Mucosa of descending colon (tissue), 3 donors: ENCODE measurements at regions not wholly inside any gene's neighbourhood (a gene's known extent, or its start where the extent isn't known, plus 50 kb on each side); places are given as distances from the start of the nearest gene placed in this dataset.

ENCODE experiments used
- ATAC-seq: fragments of 200-7000 bp; cut with Tn5 transposase; one replicate; pipeline ENCODE4 v1.9.1; 2020; ENCODE audit warnings: mild to moderate bottlenecking, moderate library complexity
- DNase-seq, 3 donors: peaks; one replicate each; pipeline ENCODE4 v3.0.0-alpha.2; 2020
- H3K36me3 ChIP-seq: fragments of 200-600 bp; one replicate; pipeline ENCODE4 v1.8.0; 2021; ENCODE audit warnings: low read depth, mild to moderate bottlenecking
- H3K4me1 ChIP-seq: fragments of 200-600 bp; one replicate; pipeline ENCODE4 v1.8.0; 2021; ENCODE audit warnings: low read depth, mild to moderate bottlenecking
- H3K4me3 ChIP-seq: fragments of 200-600 bp; one replicate; pipeline ENCODE4 v1.8.0; 2021; ENCODE audit warnings: mild to moderate bottlenecking
- H3K9me3 ChIP-seq: fragments of 200-600 bp; one replicate; pipeline ENCODE4 v1.8.0; 2021; ENCODE audit warnings: mild to moderate bottlenecking
- CTCF ChIP-seq: fragments of 200-600 bp; IDR thresholded peaks from one replicate; pipeline ENCODE4 v1.8.0; 2022; ENCODE audit warnings: antibody characterized with exemption, mild to moderate bottlenecking
- intact Hi-C, 2 donors: fragments of 100-400 bp; cut with DNase I in 1 of 2; cut with micrococcal nuclease in 1 of 2; formaldehyde crosslinking; loops; one replicate each; pipeline versions ENCODE4 v1.11.0 to v1.11.1; 2022; cut with DNase I, micrococcal nuclease
- donor health status: DM: no; HTN: no; CAD: no; lungs with moderate emphysema.
- donor health status: DM: no; HTN: no; CAD: no.
- donor health status: DM: no; HTN: yes; CAD: no.

GRCh38 chr12:107302649-107303341 lies 209.4 kb upstream of the CRY1 start:
- intact Hi-C loops, result no loop called here
- Histone ChIP-seq H3K9me3 (no peaks in the 10 kb centered on the region), H3K36me3 (no peaks in the 10 kb centered on the region), H3K4me1 (no peaks in the 10 kb centered on the region), H3K4me3 (no peak overlapping the region)
- no peak for DNase-seq
- no peak for ATAC-seq
- TF ChIP-seq CTCF, result no peak

DNA sequence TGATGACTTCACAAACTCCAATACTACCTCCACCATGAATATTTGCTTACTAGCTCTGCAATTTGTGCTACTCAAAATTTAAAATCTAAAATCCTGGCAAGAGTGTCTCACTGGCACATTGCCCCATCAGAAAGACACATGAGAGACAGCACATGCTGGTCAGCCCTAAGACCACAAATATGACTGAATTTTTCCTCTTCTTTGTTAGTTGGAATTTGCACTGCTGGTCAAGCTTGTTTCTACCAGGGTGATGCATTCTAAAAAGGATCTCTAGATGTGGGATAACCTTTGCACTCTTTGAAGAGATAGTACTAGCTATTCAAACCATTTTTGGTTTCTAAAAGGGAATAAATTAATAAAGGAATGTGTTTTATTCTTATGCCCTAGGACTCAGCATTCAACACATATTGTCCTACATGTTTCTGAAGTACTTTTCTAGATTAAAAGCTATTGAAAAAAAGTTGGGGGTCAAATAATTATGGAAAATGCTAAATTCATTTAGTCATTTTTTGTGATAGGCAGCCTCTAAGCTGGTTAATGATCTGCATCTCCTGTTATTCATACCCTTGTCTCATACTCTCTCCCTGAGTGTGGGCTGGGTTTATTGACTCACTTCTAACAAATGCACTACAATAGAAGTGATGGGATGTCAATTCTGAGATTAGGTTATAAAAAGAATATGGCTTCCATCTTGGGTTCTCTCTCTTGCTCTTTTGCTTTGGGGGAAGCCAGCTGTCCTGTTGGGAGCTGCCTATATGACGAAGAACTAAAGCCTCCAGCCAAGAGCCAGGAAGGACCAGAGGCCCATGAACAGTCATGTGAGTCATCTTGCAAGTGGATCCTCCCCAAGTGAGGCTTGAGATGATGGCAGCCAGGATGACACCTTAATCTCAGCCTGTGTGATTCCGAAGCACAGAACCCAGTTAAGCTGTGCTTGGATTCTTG lies 211.5 kb upstream of the CRY1 start:
- Histone ChIP-seq H3K36me3 (no peaks in the 10 kb centered on the region), H3K4me1 (no peaks in the 10 kb centered on the region), H3K4me3 (no peak overlapping the region), H3K9me3 (no peaks in the 10 kb centered on the region)
- intact Hi-C loops, result no loop called here
- no peak for ATAC-seq
- DNase-seq, result no peak
- no peak for TF ChIP-seq CTCF

DNA sequence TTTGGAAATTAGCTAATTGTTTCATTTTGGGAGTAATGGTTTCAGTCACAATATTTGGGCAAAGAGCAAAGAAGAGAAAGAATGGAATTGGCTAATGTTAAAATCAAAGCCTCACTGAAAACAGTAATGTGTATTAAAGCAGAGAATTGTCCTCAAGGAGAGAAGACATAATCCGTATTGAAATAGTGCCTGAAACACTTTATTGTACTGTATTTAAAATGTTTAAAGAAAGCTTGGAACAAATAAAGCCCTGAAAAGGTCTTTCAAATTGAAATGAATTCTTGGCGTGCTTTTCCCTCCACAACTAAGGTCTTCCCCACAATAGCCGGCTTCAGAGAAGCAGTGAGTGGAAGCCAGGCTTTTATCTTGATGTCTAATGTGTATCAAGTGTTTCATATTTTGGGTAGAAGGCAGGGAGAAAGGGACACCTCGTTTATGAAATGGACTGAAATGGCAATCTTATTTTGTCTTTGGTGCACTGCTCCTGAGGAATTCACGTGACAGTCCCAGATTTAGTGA lies 212.9 kb upstream of the CRY1 start:
- ATAC-seq (no peak), DNase-seq (no peak)
- Histone ChIP-seq H3K36me3 (no peaks in the 10 kb centered on the region), H3K4me3 (no peak overlapping the region), H3K4me1 (no peaks in the 10 kb centered on the region), H3K9me3 (no peaks in the 10 kb centered on the region)
- intact Hi-C loops, result no loop called here
- no peak for TF ChIP-seq CTCF

- TF ChIP-seq CTCF, result no peak
- Histone ChIP-seq H3K36me3 (no peaks in the 10 kb centered on the region), H3K9me3 (no peaks in the 10 kb centered on the region), H3K4me3 (no peak overlapping the region), H3K4me1 (no peaks in the 10 kb centered on the region)
- ATAC-seq, result no peak
- intact Hi-C loops, result no loop called here
- DNase-seq, result no peak
Observed at GRCh38 chr12:107308310-107308709, 215.0 kb upstream of the CRY1 start.

GRCh38 chr12:107309020-107309419 lies 215.7 kb upstream of the CRY1 start:
- peak; percentile 56 for ATAC-seq

More at GRCh38 chr12:107309020-107309419, 215.7 kb upstream of the CRY1 start:
- H3K4me1 ChIP-seq, result no peaks in the 10 kb centered on the region
- DNase-seq, result peak in 1 of 3 donors; percentile 29
- intact Hi-C loops, result no loop called here
- no peak for TF ChIP-seq CTCF
- no peaks in the 10 kb centered on the region for H3K9me3 ChIP-seq
- no peak overlapping the region for H3K4me3 ChIP-seq
- H3K36me3 ChIP-seq, result no peaks in the 10 kb centered on the region
